ENCODE measurements at regions not wholly inside any gene's neighbourhood (a gene's known extent, or its start where the extent isn't known, plus 50 kb on each side); places are given as distances from the start of the nearest gene placed in this dataset.

GRCh38 chr6:128672023-128672422, 151.6 kb upstream of the PTPRK start:
- FAIRE-seq (no peak), DNase-seq (ENCODE audit: low read depth) (no peak)
- Histone ChIP-seq H3K27ac (ENCODE audit: low read depth, low read length) (no peak overlapping the region), H3K4me2 (ENCODE audit: low read length) (no peak overlapping the region), H3K36me3 (ENCODE audit: insufficient read depth, low read length) (no peaks in the 10 kb centered on the region), H3K9me3 (ENCODE audit: insufficient read depth, low read depth, low read length) (no peaks in the 10 kb centered on the region), H3K79me2 (ENCODE audit: insufficient read depth, low read length) (no peaks in the 10 kb centered on the region), H3K9ac (ENCODE audit: low read length) (no peak overlapping the region), H2AFZ (ENCODE audit: low read depth, low read length) (no peak overlapping the region), H3K4me1 (ENCODE audit: insufficient read depth, low read length) (no peaks in the 10 kb centered on the region), H3K4me3 (ENCODE audit: insufficient read depth, low read depth, low read length) (no peak overlapping the region), H3K27me3 (ENCODE audit: insufficient read depth, low read length) (no peaks in the 10 kb centered on the region), H4K20me1 (ENCODE audit: insufficient read depth, low read length) (no peaks in the 10 kb centered on the region)
- Mint-ChIP-seq H3K27me3 (ENCODE audit: low read depth, unreplicated experiment) (no peaks in the 10 kb centered on the region), H3K4me1 (ENCODE audit: low read depth, unreplicated experiment) (peaks cover 2% of the 10 kb centered on the region), H3K4me3 (ENCODE audit: unreplicated experiment) (no peak overlapping the region), H3K9me3 (ENCODE audit: unreplicated experiment) (no peaks in the 10 kb centered on the region), H3K27ac (ENCODE audit: unreplicated experiment) (no peak overlapping the region), H3K36me3 (ENCODE audit: low read depth, unreplicated experiment) (no peaks in the 10 kb centered on the region)
- TF ChIP-seq CTCF (IDR thresholded peaks at IDR 0.05; ENCODE audit: insufficient read depth, low read depth, low read length) (no peak), EZH2 (IDR thresholded peaks at IDR 0.05; ENCODE audit: insufficient read depth, low read length) (no peak)

- no peak overlapping the region for H3K9ac ChIP-seq (ENCODE audit: low read length)
- FAIRE-seq = no peak
- H3K36me3 Mint-ChIP-seq (ENCODE audit: low read depth, unreplicated experiment) = no peaks in the 10 kb centered on the region
Observed at GRCh38 chr6:128667339-128667858, 147.0 kb upstream of the PTPRK start.

More at GRCh38 chr6:128667339-128667858, 147.0 kb upstream of the PTPRK start:
- Histone ChIP-seq H3K4me3 (ENCODE audit: insufficient read depth, low read depth, low read length) (no peak overlapping the region), H3K27me3 (ENCODE audit: insufficient read depth, low read length) (no peaks in the 10 kb centered on the region), H3K4me2 (ENCODE audit: low read length) (no peak overlapping the region), H3K27ac (ENCODE audit: low read depth, low read length) (no peak overlapping the region), H3K36me3 (ENCODE audit: insufficient read depth, low read length) (no peaks in the 10 kb centered on the region), H2AFZ (ENCODE audit: low read depth, low read length) (no peak overlapping the region), H3K4me1 (ENCODE audit: insufficient read depth, low read length) (no peaks in the 10 kb centered on the region), H4K20me1 (ENCODE audit: insufficient read depth, low read length) (no peaks in the 10 kb centered on the region), H3K9me3 (ENCODE audit: insufficient read depth, low read depth, low read length) (no peaks in the 10 kb centered on the region), H3K79me2 (ENCODE audit: insufficient read depth, low read length) (no peaks in the 10 kb centered on the region)
- Mint-ChIP-seq H3K9me3 (ENCODE audit: unreplicated experiment) (no peaks in the 10 kb centered on the region), H3K27me3 (ENCODE audit: low read depth, unreplicated experiment) (no peaks in the 10 kb centered on the region), H3K27ac (ENCODE audit: unreplicated experiment) (no peak overlapping the region), H3K4me1 (ENCODE audit: low read depth, unreplicated experiment) (no peaks in the 10 kb centered on the region), H3K4me3 (ENCODE audit: unreplicated experiment) (no peak overlapping the region)
- no peak for DNase-seq (ENCODE audit: low read depth)
- TF ChIP-seq CTCF (IDR thresholded peaks at IDR 0.05; ENCODE audit: insufficient read depth, low read depth, low read length) (no peak), EZH2 (IDR thresholded peaks at IDR 0.05; ENCODE audit: insufficient read depth, low read length) (no peak)
